ENCODE measurements at regions not wholly inside any gene's neighbourhood (a gene's known extent, or its start where the extent isn't known, plus 50 kb on each side); places are given as distances from the start of the nearest gene placed in this dataset.

GRCh38 chr2:64391424-64391823 is 62.5 kb upstream of the LGALSL start:
- TF ChIP-seq, protein P1, sequence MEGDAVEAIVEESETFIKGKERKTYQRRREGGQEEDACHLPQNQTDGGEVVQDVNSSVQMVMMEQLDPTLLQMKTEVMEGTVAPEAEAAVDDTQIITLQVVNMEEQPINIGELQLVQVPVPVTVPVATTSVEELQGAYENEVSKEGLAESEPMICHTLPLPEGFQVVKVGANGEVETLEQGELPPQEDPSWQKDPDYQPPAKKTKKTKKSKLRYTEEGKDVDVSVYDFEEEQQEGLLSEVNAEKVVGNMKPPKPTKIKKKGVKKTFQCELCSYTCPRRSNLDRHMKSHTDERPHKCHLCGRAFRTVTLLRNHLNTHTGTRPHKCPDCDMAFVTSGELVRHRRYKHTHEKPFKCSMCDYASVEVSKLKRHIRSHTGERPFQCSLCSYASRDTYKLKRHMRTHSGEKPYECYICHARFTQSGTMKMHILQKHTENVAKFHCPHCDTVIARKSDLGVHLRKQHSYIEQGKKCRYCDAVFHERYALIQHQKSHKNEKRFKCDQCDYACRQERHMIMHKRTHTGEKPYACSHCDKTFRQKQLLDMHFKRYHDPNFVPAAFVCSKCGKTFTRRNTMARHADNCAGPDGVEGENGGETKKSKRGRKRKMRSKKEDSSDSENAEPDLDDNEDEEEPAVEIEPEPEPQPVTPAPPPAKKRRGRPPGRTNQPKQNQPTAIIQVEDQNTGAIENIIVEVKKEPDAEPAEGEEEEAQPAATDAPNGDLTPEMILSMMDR (conservative IDR thresholded peaks at IDR 0.05 in 1 of 2, IDR thresholded peaks at IDR 0.05 in 1 of 2; ENCODE audit: low read depth in 1 of 2, low read length in 2 of 2): no peak
- no peak for TF ChIP-seq EZH2 (IDR thresholded peaks at IDR 0.05; ENCODE audit: low read length, missing control alignments)

Measured in fibroblast of lung (primary cell).